ENCODE measurements at regions not wholly inside any gene's neighbourhood (a gene's known extent, or its start where the extent isn't known, plus 50 kb on each side); places are given as distances from the start of the nearest gene placed in this dataset.

DNA sequence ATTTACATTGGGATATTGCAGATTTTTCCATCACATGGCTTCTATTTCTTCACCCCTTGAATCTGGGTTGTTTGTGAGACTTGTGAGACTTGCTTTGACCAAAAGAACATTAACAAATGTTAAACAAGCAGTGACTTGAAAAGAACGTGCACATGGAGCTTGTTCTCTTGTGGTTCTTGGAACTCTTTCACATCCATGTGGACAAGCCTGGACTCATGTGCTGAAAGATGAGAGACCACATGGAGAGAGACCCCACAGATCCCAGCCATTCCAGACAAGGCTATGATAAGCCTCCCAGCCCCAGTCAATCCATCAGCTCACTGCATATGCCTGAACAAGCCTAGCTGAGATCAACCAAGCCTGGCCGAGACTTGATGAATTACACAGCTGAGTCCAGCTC lies 1365.7 kb upstream of the GJE1 start:
- TF ChIP-seq POLR2AphosphoS5 (IDR thresholded peaks at IDR 0.05): no peak
- TF ChIP-seq, protein P1, sequence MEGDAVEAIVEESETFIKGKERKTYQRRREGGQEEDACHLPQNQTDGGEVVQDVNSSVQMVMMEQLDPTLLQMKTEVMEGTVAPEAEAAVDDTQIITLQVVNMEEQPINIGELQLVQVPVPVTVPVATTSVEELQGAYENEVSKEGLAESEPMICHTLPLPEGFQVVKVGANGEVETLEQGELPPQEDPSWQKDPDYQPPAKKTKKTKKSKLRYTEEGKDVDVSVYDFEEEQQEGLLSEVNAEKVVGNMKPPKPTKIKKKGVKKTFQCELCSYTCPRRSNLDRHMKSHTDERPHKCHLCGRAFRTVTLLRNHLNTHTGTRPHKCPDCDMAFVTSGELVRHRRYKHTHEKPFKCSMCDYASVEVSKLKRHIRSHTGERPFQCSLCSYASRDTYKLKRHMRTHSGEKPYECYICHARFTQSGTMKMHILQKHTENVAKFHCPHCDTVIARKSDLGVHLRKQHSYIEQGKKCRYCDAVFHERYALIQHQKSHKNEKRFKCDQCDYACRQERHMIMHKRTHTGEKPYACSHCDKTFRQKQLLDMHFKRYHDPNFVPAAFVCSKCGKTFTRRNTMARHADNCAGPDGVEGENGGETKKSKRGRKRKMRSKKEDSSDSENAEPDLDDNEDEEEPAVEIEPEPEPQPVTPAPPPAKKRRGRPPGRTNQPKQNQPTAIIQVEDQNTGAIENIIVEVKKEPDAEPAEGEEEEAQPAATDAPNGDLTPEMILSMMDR (IDR thresholded peaks at IDR 0.05): no peak
